GM18870 (cell line): ENCODE measurements at regions not wholly inside any gene's neighbourhood (a gene's known extent, or its start where the extent isn't known, plus 50 kb on each side); places are given as distances from the start of the nearest gene placed in this dataset.
A peak's percentile ranks its signal among the peaks of the same experiment; 100 is the strongest.
"Not testable (repeated sequence)": the region's sequence is repeated elsewhere in the genome, so short reads cannot be mapped to it uniquely, and the experiment has no call there.

Source experiments
- ATAC-seq: cut with Tn5 transposase; IDR thresholded peaks from one replicate; pipeline ENCODE4 v1.9.1; 2021; ENCODE audit warnings: moderate library complexity; ENCODE audit not compliant: unreplicated experiment

DNA sequence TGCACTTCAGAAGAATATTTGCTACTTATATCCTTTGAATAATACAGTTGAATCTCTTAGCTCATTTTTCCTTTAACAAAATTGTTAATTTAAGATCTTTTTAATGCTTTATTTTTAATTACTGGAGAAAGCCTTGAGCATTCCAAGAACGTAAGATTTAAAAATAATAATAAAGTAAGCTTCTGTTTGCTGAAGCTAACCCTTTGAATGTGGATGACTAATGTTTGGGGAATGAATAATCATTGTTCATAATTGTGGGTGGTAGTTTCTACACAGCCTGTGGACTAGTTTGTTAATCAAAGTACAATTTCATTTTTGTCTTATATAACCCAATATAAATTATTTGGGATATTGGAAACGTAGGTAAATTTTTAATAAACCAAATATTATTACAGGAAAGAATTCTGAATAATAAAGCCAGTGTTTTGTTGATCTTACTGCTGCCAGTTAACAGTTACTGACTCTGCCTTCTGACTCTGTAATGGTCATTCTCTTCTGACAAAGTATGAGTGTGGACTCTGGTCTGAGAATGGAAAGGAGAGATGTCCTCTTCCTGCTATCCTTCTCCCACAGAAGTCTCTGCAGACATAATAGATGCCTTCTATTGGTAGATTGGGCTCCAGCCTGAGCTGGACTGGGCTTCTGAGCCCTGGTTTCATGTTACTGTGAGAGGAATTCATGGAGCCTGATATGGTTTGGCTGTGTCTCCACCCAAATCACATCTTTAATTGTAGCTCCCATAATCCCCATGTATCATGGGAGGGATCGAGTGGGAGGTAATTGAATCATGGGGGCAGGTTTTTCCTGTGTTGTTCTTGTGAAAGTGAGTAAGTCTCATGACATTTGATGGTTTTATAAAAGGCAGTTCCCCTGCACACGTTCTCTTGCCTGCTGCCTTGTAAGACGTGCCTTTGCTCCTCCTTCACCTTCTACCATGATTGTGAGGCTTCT, 292.7 kb upstream of the SLC39A10 start:
- no peak for ATAC-seq

- no peak for ATAC-seq
Observed at GRCh38 chr2:195363496-195363895, 293.5 kb upstream of the SLC39A10 start.

DNA sequence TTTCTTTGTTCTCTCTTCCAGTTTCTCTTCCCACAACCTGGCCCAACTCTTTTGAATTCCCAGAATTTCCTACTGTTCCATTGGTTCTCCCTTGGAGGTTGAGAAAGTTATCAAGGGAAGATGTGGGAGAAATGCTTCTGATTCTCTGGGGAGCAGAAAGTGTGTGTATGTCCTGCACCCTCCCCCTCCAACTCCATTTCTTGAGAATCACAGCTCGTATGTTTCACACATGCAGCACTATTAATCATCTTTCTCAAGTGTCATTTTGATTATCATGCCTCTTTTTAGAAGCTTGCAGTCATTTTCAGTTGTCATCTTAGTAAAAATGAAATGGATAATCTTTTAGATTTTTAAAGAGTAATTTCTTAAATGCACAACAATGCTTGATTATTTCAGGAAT, 296.8 kb upstream of the SLC39A10 start:
- no peak for ATAC-seq

DNA sequence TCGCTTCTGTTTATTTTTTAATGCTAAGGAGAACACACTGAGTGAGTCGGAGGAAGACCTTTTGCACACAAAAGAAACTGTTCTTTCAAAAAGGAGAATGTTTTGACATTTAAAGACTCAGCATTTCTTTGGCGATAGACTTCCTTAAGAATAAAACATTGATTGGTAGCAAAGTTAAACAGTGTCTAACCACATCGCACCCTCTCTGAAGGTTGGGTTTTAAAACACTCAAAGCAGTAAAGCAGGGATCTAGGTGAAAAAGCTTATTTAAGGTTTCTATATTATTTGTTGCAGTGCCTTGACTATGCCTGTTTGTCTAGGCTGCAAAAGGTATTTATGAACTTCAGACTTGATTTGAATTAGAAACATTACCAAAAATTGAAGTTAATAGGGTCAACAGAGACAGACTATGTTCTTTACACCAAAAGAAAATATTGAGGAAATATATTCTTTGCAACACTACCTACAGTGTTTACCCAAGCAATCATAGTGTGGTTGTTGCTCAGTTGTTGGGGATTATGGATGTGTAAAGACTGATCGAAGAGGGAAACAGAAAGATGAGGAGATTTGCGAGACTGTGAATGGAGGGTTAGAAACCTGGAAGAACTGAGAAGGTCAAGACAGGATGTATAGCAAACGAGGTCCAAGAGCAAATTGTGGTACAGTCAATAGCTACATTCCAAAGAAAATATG, 297.8 kb upstream of the SLC39A10 start:
- ATAC-seq = no peak

DNA sequence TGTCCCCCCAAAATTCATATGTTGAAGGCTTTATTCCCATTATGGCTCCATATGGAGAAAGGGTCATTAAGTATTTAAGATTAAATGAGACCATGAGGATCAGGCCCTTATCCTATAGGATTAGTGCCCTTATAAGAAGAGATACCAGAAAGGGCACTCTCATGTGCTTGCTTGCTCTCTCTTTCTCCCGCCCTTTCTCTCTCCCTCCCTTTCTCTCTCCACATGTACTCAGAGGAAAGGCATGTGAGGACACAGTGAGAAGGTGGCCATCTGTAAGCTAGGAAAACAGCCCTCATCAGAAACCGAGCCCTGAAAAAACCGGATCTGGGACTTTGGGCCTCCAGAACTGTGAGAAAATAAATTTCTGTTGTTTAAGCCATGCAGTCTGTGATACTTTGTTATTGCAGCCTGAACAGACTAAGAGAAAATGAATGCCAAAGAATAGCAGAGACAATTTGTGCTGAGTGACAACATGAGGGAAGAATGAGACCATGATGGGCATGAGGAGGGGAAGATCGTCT, 300.0 kb upstream of the SLC39A10 start:
- no peak for ATAC-seq

DNA sequence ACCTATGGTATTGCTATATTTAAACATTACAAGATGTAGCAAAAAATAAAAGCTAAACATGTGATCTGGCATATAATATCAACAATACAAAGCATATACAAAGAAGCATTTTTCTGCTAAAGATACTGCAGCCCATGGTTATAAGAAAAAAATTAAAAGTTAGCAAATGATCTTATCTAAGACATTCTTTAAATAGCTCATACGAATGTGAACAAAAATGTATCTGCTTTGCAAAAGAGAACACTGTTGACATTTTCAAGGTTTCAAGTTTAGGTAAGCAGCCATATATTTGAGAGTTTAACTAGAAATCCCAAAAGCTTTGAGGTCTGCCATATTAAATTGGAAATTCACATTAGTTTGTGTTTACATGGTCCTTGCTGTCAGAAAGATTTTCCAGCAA, 301.0 kb upstream of the SLC39A10 start:
- no peak for ATAC-seq

DNA sequence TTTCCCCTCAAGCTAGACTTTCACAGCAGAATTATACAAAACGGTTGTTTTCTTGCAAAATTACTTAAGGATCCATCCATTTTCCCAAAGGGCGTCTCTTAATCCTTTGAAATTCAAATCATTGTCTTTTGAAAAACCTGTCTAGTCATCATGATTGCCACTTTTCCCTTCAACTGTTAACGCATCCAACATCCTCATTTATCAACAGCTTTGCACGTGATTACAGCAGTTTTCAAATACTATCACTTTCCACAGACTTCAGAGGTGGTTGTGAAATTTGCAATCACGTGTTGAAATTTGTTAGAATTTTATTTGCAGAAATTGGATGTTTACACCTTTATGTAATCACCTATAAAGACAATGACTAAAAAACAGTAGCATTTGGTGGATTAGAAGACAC, 304.4 kb upstream of the SLC39A10 start:
- no peak for ATAC-seq

GRCh38 chr2:195343942-195344530, 313.0 kb upstream of the SLC39A10 start:
- ATAC-seq = no peak

GRCh38 chr2:195343540-195343939, 313.5 kb upstream of the SLC39A10 start:
- ATAC-seq = peak; percentile 69

GRCh38 chr2:195342061-195342460, 315.0 kb upstream of the SLC39A10 start:
- no peak for ATAC-seq

DNA sequence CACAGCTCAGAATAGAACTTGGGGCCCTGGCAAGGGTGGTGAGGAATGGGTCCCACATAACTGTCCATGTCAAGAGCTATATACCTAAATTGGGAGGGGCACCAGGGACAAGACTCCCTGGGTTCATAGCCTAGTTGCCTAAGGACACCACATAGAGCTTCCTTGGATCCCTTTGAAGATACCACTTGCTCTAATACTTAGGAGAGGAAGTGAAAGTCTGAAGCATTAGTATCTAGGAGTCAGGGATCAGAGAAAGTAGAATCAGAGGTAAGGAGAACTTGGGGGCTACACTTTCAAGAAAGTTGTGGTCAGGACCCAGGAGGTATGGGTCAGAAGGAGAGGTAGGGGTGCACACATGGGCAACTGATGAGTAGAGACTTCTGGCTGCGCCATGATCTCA, 318.2 kb upstream of the SLC39A10 start:
- no peak for ATAC-seq

DNA sequence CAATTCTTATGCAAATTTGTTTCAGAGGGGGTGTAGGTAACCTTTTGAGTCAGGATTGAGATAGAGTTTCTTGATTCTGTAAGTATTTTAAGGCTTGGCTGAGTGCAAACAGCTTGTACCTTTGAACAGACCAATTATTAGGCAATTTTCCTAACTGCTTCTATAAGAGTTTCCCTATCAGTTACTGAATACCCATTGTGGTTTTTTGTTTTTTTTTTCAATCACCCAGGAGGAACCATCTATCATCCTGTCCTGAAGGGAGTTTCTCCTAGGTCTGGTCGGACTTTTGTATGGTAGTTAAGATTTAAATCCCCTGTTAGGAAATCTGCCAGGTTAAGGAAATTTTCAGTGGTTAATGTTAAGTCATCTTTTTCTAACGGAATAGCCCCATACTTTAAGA, 319.4 kb upstream of the SLC39A10 start:
- ATAC-seq = no peak

- ATAC-seq = peak; percentile 70
Observed at GRCh38 chr2:195333869-195334268, 323.2 kb upstream of the SLC39A10 start.

DNA sequence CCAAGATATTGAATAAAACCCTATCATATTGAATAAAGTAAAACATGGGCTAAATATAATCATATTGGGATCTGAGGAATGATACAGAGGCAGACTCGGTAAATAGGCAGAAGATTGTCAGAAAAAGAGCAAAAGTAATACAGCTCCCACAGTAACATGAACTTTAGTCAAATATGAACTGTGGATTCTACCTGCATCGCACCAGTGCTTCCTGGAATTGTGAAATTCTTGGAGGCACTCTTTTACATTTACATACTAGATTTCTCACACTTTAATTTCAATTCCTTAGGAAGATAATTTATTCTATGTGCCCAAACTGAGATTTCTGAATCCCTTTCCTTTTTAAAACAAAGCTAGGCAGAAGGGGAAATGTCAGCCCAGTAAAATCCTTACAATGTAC, 325.1 kb upstream of the SLC39A10 start:
- ATAC-seq = no peak

GRCh38 chr2:195331129-195331528, 325.9 kb upstream of the SLC39A10 start:
- no peak for ATAC-seq

- ATAC-seq = no peak
Observed at GRCh38 chr2:195330513-195330956, 326.5 kb upstream of the SLC39A10 start.

GRCh38 chr2:195329784-195330183, 327.2 kb upstream of the SLC39A10 start:
- ATAC-seq = not testable (repeated sequence)

DNA sequence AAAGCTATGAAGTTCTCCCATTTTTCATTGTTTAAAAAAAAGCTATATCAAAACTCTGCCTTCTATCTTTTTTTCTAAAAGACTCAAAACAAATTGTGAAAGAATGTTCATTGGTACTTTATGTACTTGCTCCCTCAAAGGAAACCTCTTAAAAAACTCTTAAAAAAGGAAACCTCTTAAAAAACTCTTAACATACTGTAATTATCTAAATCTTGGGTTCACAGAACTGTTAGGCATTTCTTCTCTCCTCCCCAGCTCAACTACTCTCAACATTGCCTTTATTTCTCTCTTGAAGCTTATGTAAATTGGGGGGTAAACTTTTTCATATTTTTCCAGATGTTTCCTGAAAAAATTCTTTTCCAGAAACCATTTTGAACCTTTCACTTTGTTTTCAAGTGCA, 330.5 kb upstream of the SLC39A10 start:
- no peak for ATAC-seq

DNA sequence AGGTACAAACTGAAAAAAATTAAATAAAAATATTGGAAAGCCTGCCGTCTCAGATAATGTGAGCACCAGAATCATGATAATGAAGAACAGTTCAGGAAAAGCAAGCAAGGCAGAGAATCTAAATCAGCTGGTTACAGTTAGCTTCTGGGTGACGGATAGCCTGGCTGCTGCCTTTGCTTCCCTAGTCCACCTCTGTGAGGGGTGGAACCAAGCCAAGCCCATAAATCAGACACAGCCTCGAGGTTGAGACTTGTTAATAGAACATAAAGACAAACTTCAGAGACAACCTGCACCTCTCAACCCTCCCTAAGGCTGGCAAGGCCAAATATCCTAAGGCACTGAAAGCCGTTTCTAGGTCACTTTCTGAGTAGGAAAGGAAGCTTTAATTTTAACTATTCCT, 334.7 kb upstream of the SLC39A10 start:
- no peak for ATAC-seq

- peak; percentile 94 for ATAC-seq
Observed at GRCh38 chr2:195320413-195320973, 336.5 kb upstream of the SLC39A10 start.
